ENCODE measurements at regions not wholly inside any gene's neighbourhood (a gene's known extent, or its start where the extent isn't known, plus 50 kb on each side); places are given as distances from the start of the nearest gene placed in this dataset.

DNA sequence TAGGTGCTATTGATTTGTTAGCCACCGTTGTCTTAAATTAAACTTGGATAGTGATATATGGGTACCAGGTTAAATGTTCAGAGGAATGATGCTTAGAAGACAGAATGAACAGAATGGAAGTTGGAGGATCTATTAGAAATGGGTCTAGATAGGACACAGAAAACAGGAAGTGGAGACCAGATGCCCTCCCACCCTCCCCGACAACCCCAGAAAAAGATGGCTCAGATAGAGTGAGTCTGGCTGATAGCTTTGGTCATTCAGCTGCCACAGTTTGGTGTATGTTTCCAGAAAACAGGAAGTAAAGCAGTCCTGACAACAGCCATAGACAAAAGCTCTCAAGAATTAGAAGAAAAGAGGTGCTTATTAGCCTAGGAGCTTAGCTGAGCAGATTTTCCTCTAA is 71.5 kb upstream of the DSG1 start:
- TF ChIP-seq CTCF (IDR thresholded peaks at IDR 0.05), result no peak
- no peak for TF ChIP-seq POLR2A (IDR thresholded peaks at IDR 0.05)

All from testis (tissue), 2 donors.